ENCODE measurements at regions not wholly inside any gene's neighbourhood (a gene's known extent, or its start where the extent isn't known, plus 50 kb on each side); places are given as distances from the start of the nearest gene placed in this dataset.

- no peak for DNase-seq (ENCODE audit: low read depth)
- TF ChIP-seq, protein P1, sequence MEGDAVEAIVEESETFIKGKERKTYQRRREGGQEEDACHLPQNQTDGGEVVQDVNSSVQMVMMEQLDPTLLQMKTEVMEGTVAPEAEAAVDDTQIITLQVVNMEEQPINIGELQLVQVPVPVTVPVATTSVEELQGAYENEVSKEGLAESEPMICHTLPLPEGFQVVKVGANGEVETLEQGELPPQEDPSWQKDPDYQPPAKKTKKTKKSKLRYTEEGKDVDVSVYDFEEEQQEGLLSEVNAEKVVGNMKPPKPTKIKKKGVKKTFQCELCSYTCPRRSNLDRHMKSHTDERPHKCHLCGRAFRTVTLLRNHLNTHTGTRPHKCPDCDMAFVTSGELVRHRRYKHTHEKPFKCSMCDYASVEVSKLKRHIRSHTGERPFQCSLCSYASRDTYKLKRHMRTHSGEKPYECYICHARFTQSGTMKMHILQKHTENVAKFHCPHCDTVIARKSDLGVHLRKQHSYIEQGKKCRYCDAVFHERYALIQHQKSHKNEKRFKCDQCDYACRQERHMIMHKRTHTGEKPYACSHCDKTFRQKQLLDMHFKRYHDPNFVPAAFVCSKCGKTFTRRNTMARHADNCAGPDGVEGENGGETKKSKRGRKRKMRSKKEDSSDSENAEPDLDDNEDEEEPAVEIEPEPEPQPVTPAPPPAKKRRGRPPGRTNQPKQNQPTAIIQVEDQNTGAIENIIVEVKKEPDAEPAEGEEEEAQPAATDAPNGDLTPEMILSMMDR (conservative IDR thresholded peaks at IDR 0.05; ENCODE audit: low read depth, low read length) = no peak
- H3K4me3 ChIP-seq (ENCODE audit: low read length) = no peak overlapping the region
These were observed 581.7 kb upstream of the RIOK2 start for GRCh38 chr5:97764700-97765099.

DNA sequence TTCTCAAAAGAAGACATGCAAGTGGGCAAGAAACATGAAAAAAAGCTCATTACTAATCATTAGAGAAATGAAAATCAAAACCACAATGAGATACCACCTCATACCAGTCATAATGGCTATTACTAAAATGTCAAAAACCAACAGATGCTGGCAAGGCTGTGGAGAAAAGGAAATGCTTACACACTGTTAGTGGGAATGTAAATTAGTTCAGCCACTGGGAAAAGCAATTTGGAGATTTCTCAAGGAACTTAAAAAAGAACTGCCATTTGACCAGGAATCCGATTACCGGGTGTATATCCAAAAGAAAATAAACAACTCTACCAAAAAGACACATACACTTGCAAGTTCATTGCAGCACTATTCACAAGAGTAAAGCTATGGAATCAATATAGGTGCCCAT, 595.4 kb upstream of the RIOK2 start:
- DNase-seq (ENCODE audit: low read depth) = no peak
- no peak overlapping the region for H3K4me3 ChIP-seq (ENCODE audit: low read length)
- TF ChIP-seq, protein P1 (conservative IDR thresholded peaks at IDR 0.05; ENCODE audit: low read depth, low read length) = no peak

GRCh38 chr5:97788369-97788768, 605.3 kb upstream of the RIOK2 start:
- H3K4me3 ChIP-seq (ENCODE audit: low read length) = no peak overlapping the region
- TF ChIP-seq, protein P1 (conservative IDR thresholded peaks at IDR 0.05; ENCODE audit: low read depth, low read length) = no peak
- DNase-seq (ENCODE audit: low read depth) = no peak

DNA sequence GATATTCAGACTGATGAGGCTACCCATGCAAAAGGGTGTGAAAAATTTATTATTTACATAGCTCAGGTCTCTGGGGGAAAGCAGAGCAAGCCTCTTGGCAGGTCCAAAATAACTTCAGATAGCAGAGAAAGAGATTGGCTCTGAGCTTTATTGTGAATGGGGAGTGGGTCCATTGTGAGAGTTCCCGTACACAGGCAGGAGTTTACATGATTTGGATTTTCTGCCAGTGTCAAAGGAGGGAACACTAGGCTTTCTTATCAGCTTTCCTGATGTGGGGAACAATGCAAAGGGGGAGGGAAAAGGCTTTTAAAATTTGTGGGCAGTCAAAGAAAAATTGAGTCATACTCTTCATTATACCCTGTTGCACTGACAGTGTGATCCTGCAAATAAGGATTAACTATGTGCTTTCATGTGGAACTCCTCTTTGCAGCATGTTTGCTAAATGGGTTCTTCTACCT, 615.0 kb upstream of the RIOK2 start:
- TF ChIP-seq, protein P1 (conservative IDR thresholded peaks at IDR 0.05; ENCODE audit: low read depth, low read length) = no peak
- peak; percentile 59 for DNase-seq (ENCODE audit: low read depth)
- no peak overlapping the region for H3K4me3 ChIP-seq (ENCODE audit: low read length)

- H3K4me3 ChIP-seq (ENCODE audit: low read length) = no peak overlapping the region
- DNase-seq (ENCODE audit: low read depth) = no peak
- TF ChIP-seq, protein P1 (conservative IDR thresholded peaks at IDR 0.05; ENCODE audit: low read depth, low read length) = no peak
These were observed 618.4 kb upstream of the RIOK2 start for GRCh38 chr5:97801461-97801860.

DNA sequence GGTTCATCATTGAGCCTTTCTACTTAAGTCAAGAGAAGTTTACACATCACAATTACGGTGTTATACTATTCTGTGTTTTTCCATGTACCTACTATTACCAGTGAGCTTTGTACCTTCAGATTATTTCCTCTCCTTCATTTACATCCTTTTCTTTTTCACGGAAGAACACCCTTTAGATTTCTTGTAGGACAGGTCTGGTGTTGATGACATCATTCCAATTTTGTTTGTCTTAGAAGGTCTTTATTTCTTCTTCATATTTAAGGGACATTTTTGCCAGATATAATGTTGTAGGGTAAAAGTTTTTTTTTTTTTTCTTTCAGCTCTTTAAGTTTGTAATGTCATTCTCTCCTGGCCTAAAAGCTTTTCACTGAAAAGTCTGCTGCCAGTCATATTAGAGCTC, 637.1 kb upstream of the RIOK2 start:
- TF ChIP-seq, protein P1 (conservative IDR thresholded peaks at IDR 0.05; ENCODE audit: low read depth, low read length) = no peak
- no peak overlapping the region for H3K4me3 ChIP-seq (ENCODE audit: low read length)
- no peak for DNase-seq (ENCODE audit: low read depth)

- H3K4me3 ChIP-seq (ENCODE audit: low read length) = no peak overlapping the region
- TF ChIP-seq, protein P1 (conservative IDR thresholded peaks at IDR 0.05; ENCODE audit: low read depth, low read length) = no peak
- DNase-seq (ENCODE audit: low read depth) = peak; percentile 11
These were observed 649.7 kb upstream of the RIOK2 start for GRCh38 chr5:97832645-97833296.

All from retinal pigment epithelial cell (primary cell).